HEK293 (cell line): ENCODE measurements at regions not wholly inside any gene's neighbourhood (a gene's known extent, or its start where the extent isn't known, plus 50 kb on each side); places are given as distances from the start of the nearest gene placed in this dataset.

Experiments
- CTCF ChIA-PET: fragments of 350-600 bp; formaldehyde crosslinking; extraction: SDS; loops from one replicate; lab custom pipeline; 2021; ENCODE audit warnings: antibody characterized with exemption; lab: Yijun Ruan, JAX
- POLR2A ChIA-PET: fragments of 300-600 bp; formaldehyde crosslinking; extraction: SDS; loops from one replicate; lab custom pipeline; 2020; ENCODE audit warnings: antibody characterized with exemption, inconsistent platforms; lab: Yijun Ruan, JAX
- H3K27ac ChIP-seq: fragments of 200-500 bp; sonication (Bioruptor generic); 2 replicates; pipeline ENCODE4 v1.5.1; 2014; ENCODE audit warnings: low read depth, low read length, control low read depth, inconsistent platforms; ENCODE audit errors: extremely low read depth
- H3K36me3 ChIP-seq, 2 experiments: fragments of 200-500 bp in 1 of 2; sonication (Bioruptor generic) in 1 of 2; 1 replicate in 1 of 2; 2 replicates in 1 of 2; pipeline ENCODE4 v1.5.1; 2014 to 2017; ENCODE audit warnings: inconsistent platforms in 2 of 2, low read length in 2 of 2; ENCODE audit not compliant: control insufficient read depth in 2 of 2, insufficient read depth in 1 of 2
- H3K4me1 ChIP-seq: fragments of 200-500 bp; sonication (Bioruptor generic); 2 replicates; pipeline ENCODE4 v1.5.1; 2014; ENCODE audit warnings: mild to moderate bottlenecking, low read length, inconsistent platforms; ENCODE audit not compliant: control insufficient read depth, insufficient read depth
- H3K4me3 ChIP-seq: 2 replicates; pipeline ENCODE4 v1.5.1; 2011; ENCODE audit warnings: low read depth, mild to moderate bottlenecking, control low read depth, low read length, moderate library complexity
- H3K9me3 ChIP-seq: fragments of 200-500 bp; sonication (Bioruptor generic); 2 replicates; pipeline ENCODE4 v1.5.1; 2014; ENCODE audit warnings: low read depth, low read length, inconsistent platforms; ENCODE audit not compliant: control insufficient read depth, insufficient read depth
- BCL11B ChIP-seq: fragments of 450-650 bp; formaldehyde crosslinking; IDR thresholded peaks from 2 replicates; pipeline ENCODE4 v1.5.1; 2016; ENCODE audit warnings: low read depth, missing biosample characterization, missing genetic modification characterization
- MZF1 ChIP-seq: fragments of 450-650 bp; formaldehyde crosslinking; IDR thresholded peaks from 2 replicates; pipeline ENCODE4 v1.5.1; 2017; ENCODE audit warnings: missing biosample characterization, missing genetic modification characterization, borderline replicate concordance
- PRDM1 ChIP-seq: fragments of 450-650 bp; formaldehyde crosslinking; IDR thresholded peaks from 2 replicates; pipeline ENCODE4; 2016; ENCODE audit warnings: missing biosample characterization, missing genetic modification characterization
- SCRT1 ChIP-seq: fragments of 450-650 bp; formaldehyde crosslinking; IDR thresholded peaks from 2 replicates; pipeline ENCODE4 v1.5.1; 2016; ENCODE audit warnings: missing biosample characterization, missing genetic modification characterization, borderline replicate concordance
- SP3 ChIP-seq: fragments of 450-650 bp; formaldehyde crosslinking; IDR thresholded peaks from 2 replicates; pipeline ENCODE4 v1.5.1; 2016; ENCODE audit warnings: missing biosample characterization, missing genetic modification characterization
- WT1 ChIP-seq: fragments of 450-650 bp; formaldehyde crosslinking; IDR thresholded peaks from 2 replicates; pipeline ENCODE4 v1.5.1; 2016; ENCODE audit warnings: missing biosample characterization, missing genetic modification characterization
- ZBTB17 ChIP-seq: fragments of 450-650 bp; formaldehyde crosslinking; IDR thresholded peaks from 2 replicates; pipeline ENCODE4 v1.5.1; 2016; ENCODE audit warnings: missing biosample characterization, missing genetic modification characterization
- ZNF341 ChIP-seq: fragments of 450-650 bp; formaldehyde crosslinking; IDR thresholded peaks from 2 replicates; pipeline ENCODE4; 2016; ENCODE audit warnings: low read depth, missing biosample characterization, missing genetic modification characterization
- ZNF433 ChIP-seq: fragments of 450-650 bp; formaldehyde crosslinking; IDR thresholded peaks from 2 replicates; pipeline ENCODE4 v1.5.1; 2016; ENCODE audit warnings: missing biosample characterization, missing genetic modification characterization, low read depth
- ZNF558 ChIP-seq: fragments of 450-650 bp; formaldehyde crosslinking; IDR thresholded peaks from 2 replicates; pipeline ENCODE4 v1.5.1; 2016; ENCODE audit warnings: missing biosample characterization, missing genetic modification characterization
- ZNF664 ChIP-seq: fragments of 450-650 bp; formaldehyde crosslinking; IDR thresholded peaks from 2 replicates; pipeline ENCODE4 v1.5.1; 2016; ENCODE audit warnings: missing biosample characterization, missing genetic modification characterization
- ZNF785 ChIP-seq: fragments of 450-650 bp; formaldehyde crosslinking; IDR thresholded peaks from 2 replicates; pipeline ENCODE4 v1.5.1; 2016; ENCODE audit warnings: missing biosample characterization, missing genetic modification characterization
- ZSCAN16 ChIP-seq: fragments of 450-650 bp; formaldehyde crosslinking; IDR thresholded peaks from 2 replicates; pipeline ENCODE4 v1.5.1; 2016; ENCODE audit warnings: missing biosample characterization, missing genetic modification characterization
- TF ChIP-seq, protein P1 (sequence below): fragments of 450-650 bp; formaldehyde crosslinking; IDR thresholded peaks from 2 replicates; pipeline ENCODE4 v1.5.1; 2016; ENCODE audit warnings: missing biosample characterization, missing genetic modification characterization
- TF ChIP-seq, protein P2 (sequence below): fragments of 450-650 bp; formaldehyde crosslinking; IDR thresholded peaks from 2 replicates; pipeline ENCODE4 v1.5.1; 2016; ENCODE audit warnings: missing biosample characterization, missing genetic modification characterization
- TF ChIP-seq, protein P3 (sequence below): fragments of 450-650 bp; formaldehyde crosslinking; conservative IDR thresholded peaks from 2 replicates; pipeline ENCODE4 v1.5.1; 2016; ENCODE audit warnings: low read depth, missing biosample characterization, missing genetic modification characterization

DNA sequence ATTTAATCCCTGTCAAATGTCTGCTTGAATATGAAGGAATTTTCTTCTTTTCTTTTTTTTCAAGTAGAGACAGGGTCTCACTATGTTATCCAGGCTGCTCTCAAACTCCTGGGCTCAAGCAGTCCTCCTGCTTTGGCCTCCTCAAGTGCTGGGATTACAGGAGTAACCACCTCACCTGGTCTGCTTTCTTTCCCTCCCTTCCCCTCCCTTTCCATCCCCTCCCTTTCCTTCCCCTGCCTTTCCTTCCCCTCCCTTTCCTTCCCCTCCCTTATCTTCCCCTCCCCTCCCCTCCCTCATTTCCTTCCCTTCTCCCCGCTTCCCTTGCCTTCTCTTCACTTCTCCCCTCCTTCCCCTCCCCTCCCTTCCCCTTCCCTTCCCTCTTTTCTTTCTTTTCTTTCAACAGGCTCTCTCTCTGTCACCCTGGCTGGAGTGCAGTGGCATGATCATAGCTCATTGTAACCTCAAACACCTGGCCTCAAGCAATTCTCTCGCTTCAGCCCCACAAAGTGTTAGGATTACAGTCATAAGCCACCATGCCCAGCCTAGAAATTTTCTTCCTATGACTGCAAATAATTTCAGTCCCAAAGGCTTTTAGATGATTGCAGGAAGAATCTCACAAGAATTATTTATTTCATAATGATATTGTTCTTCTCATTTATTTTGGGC lies 168.9 kb downstream of the AASDH start:
- no peak overlapping the region for H3K4me3 ChIP-seq
- no peak overlapping the region for H3K27ac ChIP-seq
- TF ChIP-seq ZNF785 (tag by site-specific recombination) (no peak), WT1 (tag by site-specific recombination) (peak; percentile 69)
- H3K9me3 ChIP-seq = no peaks in the 10 kb centered on the region
- ChIA-PET CTCF (no interaction called here), POLR2A (no interaction called here)
- no peaks in the 10 kb centered on the region for H3K36me3 ChIP-seq
- no peaks in the 10 kb centered on the region for H3K4me1 ChIP-seq

DNA sequence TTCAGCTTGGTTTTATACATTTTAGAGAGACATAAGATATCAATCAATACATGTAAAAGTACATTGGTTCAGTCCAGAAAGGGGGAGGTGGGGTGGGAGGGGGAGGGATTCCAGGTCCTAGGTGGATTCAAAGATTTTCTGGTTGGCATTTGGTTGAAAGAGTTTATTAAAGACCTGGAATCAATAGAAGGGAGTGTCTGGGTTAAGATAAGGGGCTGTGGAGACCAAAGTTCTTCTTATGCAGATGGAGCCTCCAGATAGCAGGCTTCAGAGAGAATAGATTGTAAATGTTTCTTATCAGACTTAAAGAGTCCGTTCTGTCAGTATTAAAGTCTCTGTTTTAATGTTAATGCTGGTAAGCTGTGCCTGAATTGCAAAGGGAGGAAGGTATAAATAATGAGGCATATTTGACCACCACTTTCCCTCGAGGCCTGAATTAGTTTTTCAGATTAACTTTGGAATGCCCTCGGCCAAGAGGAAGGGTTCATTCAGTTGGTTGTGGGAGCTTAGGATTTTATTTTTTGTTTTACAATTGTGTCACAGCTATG lies 169.9 kb downstream of the AASDH start:
- TF ChIP-seq, protein P1, sequence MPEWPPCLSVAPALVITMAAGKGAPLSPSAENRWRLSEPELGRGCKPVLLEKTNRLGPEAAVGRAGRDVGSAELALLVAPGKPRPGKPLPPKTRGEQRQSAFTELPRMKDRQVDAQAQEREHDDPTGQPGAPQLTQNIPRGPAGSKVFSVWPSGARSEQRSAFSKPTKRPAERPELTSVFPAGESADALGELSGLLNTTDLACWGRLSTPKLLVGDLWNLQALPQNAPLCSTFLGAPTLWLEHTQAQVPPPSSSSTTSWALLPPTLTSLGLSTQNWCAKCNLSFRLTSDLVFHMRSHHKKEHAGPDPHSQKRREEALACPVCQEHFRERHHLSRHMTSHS (tag by site-specific recombination) = no peak
- TF ChIP-seq ZNF664 = no peak
- TF ChIP-seq ZBTB17 (tag by site-specific recombination) = no peak
- no peak for TF ChIP-seq SP3 (tag by site-specific recombination)
- TF ChIP-seq SCRT1 = no peak
- no peak for TF ChIP-seq ZSCAN16 (tag by site-specific recombination)
- TF ChIP-seq ZNF433 (tag by site-specific recombination) = no peak
- TF ChIP-seq PRDM1 = no peak
- TF ChIP-seq ZNF341 (tag by site-specific recombination) = no peak
- TF ChIP-seq, protein P2, sequence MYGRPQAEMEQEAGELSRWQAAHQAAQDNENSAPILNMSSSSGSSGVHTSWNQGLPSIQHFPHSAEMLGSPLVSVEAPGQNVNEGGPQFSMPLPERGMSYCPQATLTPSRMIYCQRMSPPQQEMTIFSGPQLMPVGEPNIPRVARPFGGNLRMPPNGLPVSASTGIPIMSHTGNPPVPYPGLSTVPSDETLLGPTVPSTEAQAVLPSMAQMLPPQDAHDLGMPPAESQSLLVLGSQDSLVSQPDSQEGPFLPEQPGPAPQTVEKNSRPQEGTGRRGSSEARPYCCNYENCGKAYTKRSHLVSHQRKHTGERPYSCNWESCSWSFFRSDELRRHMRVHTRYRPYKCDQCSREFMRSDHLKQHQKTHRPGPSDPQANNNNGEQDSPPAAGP = no peak
- CTCF ChIA-PET = no interaction called here
- POLR2A ChIA-PET = no interaction called here
- Histone ChIP-seq H3K36me3 (no peaks in the 10 kb centered on the region), H3K27ac (no peak overlapping the region), H3K4me3 (no peak overlapping the region), H3K9me3 (no peaks in the 10 kb centered on the region), H3K4me1 (no peaks in the 10 kb centered on the region)

DNA sequence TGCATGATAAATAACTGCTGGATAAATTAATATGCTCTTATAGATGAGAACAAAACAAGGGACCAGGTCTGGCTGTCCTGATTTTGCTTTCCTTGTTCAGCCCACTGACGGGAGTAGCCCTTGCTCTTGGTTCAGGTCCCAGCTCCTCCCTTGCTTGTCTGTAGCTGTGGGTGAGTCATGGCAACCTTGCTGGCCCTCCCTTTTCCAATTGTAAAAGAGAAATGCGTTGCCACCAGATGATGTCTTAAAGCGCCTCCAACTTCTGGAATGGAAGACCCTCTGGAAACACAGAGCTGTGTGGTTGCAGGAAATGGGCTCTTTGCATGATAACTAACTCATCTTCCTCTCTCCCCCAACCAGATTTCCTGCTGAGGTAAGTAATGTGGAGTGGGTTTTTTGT lies 171.4 kb downstream of the AASDH start:
- no peak for TF ChIP-seq MZF1 (tag by site-specific recombination)
- TF ChIP-seq BCL11B (tag by site-specific recombination) = no peak
- TF ChIP-seq, protein P3, sequence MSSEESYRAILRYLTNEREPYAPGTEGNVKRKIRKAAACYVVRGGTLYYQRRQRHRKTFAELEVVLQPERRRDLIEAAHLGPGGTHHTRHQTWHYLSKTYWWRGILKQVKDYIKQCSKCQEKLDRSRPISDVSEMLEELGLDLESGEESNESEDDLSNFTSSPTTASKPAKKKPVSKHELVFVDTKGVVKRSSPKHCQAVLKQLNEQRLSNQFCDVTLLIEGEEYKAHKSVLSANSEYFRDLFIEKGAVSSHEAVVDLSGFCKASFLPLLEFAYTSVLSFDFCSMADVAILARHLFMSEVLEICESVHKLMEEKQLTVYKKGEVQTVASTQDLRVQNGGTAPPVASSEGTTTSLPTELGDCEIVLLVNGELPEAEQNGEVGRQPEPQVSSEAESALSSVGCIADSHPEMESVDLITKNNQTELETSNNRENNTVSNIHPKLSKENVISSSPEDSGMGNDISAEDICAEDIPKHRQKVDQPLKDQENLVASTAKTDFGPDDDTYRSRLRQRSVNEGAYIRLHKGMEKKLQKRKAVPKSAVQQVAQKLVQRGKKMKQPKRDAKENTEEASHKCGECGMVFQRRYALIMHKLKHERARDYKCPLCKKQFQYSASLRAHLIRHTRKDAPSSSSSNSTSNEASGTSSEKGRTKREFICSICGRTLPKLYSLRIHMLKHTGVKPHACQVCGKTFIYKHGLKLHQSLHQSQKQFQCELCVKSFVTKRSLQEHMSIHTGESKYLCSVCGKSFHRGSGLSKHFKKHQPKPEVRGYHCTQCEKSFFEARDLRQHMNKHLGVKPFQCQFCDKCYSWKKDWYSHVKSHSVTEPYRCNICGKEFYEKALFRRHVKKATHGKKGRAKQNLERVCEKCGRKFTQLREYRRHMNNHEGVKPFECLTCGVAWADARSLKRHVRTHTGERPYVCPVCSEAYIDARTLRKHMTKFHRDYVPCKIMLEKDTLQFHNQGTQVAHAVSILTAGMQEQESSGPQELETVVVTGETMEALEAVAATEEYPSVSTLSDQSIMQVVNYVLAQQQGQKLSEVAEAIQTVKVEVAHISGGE = no peak
- no peak for TF ChIP-seq ZNF558
- H3K9me3 ChIP-seq = no peaks in the 10 kb centered on the region
- no peak overlapping the region for H3K27ac ChIP-seq
- ChIA-PET CTCF (interaction anchor here (0.6 kb wide), 1 partner anchor 35 kb away, joined by 3 read pairs; no protein-coding TSS in a partner anchor), POLR2A (no interaction called here)
- H3K4me1 ChIP-seq = no peaks in the 10 kb centered on the region
- no peaks in the 10 kb centered on the region for H3K36me3 ChIP-seq
- no peak overlapping the region for H3K4me3 ChIP-seq
